Activated CD8-positive, alpha-beta T cell treated with anti-CD3 and anti-CD28 coated beads for 36 hours (primary cell): ENCODE measurements at regions not wholly inside any gene's neighbourhood (a gene's known extent, or its start where the extent isn't known, plus 50 kb on each side); places are given as distances from the start of the nearest gene placed in this dataset.

ENCODE experiments used
- ATAC-seq: fragments of 200-7000 bp; cut with Tn5 transposase; one replicate; pipeline ENCODE4 v1.10.0; 2021; ENCODE audit warnings: mild to moderate bottlenecking, moderate library complexity
- CTCF ChIA-PET: fragments of 350-600 bp; sonication (Branson Sonifier 250); formaldehyde crosslinking; loops from one replicate; lab custom pipeline; 2021; ENCODE audit warnings: antibody characterized with exemption; lab: Charles Lee
- POLR2A ChIA-PET: fragments of 350-600 bp; sonication (Branson Sonifier 250); formaldehyde crosslinking; loops from one replicate; lab custom pipeline; 2021; ENCODE audit warnings: antibody characterized with exemption; lab: Charles Lee
- DNase-seq: peaks from one replicate; pipeline ENCODE4 v3.0.0-alpha.2; 2020
- H3K27ac Mint-ChIP-seq: one replicate; pipeline ENCODE4 v1.8.0; 2021; ENCODE audit warnings: mild to moderate bottlenecking, mixed read lengths
- H3K27me3 Mint-ChIP-seq: one replicate; pipeline ENCODE4 v1.8.0; 2021; ENCODE audit warnings: mixed read lengths
- H3K36me3 Mint-ChIP-seq: one replicate; pipeline ENCODE4 v1.8.0; 2021; ENCODE audit warnings: low read depth, mixed read lengths
- H3K4me1 Mint-ChIP-seq: one replicate; pipeline ENCODE4 v1.8.0; 2021; ENCODE audit warnings: low read depth, mixed read lengths
- H3K4me3 Mint-ChIP-seq: one replicate; pipeline ENCODE4 v1.8.0; 2021; ENCODE audit warnings: mild to moderate bottlenecking, moderate library complexity, mixed read lengths
- H3K9me3 Mint-ChIP-seq: one replicate; pipeline ENCODE4 v1.8.0; 2021; ENCODE audit warnings: mixed read lengths
- CTCF ChIP-seq: fragments of 200-600 bp; IDR thresholded peaks from one replicate; pipeline ENCODE4 v1.8.0; 2022; ENCODE audit warnings: antibody characterized with exemption, mild to moderate bottlenecking
- intact Hi-C: fragments of 100-400 bp; cut with micrococcal nuclease; formaldehyde crosslinking; loops from one replicate; pipeline ENCODE4 v1.10.0; 2022

- Mint-ChIP-seq H3K27me3 (no peaks in the 10 kb centered on the region), H3K27ac (no peak overlapping the region), H3K36me3 (no peaks in the 10 kb centered on the region), H3K4me3 (no peak overlapping the region), H3K4me1 (no peaks in the 10 kb centered on the region), H3K9me3 (no peaks in the 10 kb centered on the region)
- ChIA-PET CTCF (no interaction called here), POLR2A (no interaction called here)
- no peak for TF ChIP-seq CTCF
- no peak for ATAC-seq
- no peak for DNase-seq
- intact Hi-C loops: no loop called here
These were observed 725.1 kb downstream of the C4orf33 start for GRCh38 chr4:129821073-129821472.

GRCh38 chr4:129821963-129822362, 726.0 kb downstream of the C4orf33 start:
- no peaks in the 10 kb centered on the region for H3K36me3 Mint-ChIP-seq
- no peaks in the 10 kb centered on the region for H3K4me1 Mint-ChIP-seq
- no peak for TF ChIP-seq CTCF
- ChIA-PET POLR2A (no interaction called here), CTCF (no interaction called here)
- H3K4me3 Mint-ChIP-seq: no peak overlapping the region
- ATAC-seq (no peak), DNase-seq (no peak)
- H3K27me3 Mint-ChIP-seq: no peaks in the 10 kb centered on the region
- intact Hi-C loops: no loop called here
- no peaks in the 10 kb centered on the region for H3K9me3 Mint-ChIP-seq
- H3K27ac Mint-ChIP-seq: no peak overlapping the region

DNA sequence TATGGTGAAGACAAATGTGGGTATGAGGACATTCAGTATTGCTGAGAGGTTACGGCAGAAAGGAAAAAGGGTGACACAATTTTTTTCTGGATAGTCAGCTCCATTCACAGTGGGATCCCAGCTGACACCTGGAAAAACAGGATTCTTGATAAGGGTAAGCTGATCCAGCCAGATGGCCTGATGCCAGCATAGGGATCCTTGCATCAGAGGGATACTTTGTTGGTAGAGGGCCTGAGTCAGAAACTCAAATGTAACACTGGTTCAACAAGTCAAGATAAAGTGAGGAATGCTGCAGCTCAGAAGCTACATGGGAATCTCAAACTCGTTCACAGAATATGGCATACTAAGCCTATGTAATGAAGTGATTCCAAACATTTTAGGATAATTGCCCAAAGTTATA, 726.7 kb downstream of the C4orf33 start:
- CTCF ChIA-PET: no interaction called here
- ATAC-seq (no peak), DNase-seq (no peak)
- POLR2A ChIA-PET: no interaction called here
- Mint-ChIP-seq H3K4me1 (no peaks in the 10 kb centered on the region), H3K27ac (no peak overlapping the region), H3K27me3 (no peaks in the 10 kb centered on the region), H3K9me3 (no peaks in the 10 kb centered on the region), H3K4me3 (no peak overlapping the region), H3K36me3 (no peaks in the 10 kb centered on the region)
- intact Hi-C loops: no loop called here
- TF ChIP-seq CTCF: no peak

DNA sequence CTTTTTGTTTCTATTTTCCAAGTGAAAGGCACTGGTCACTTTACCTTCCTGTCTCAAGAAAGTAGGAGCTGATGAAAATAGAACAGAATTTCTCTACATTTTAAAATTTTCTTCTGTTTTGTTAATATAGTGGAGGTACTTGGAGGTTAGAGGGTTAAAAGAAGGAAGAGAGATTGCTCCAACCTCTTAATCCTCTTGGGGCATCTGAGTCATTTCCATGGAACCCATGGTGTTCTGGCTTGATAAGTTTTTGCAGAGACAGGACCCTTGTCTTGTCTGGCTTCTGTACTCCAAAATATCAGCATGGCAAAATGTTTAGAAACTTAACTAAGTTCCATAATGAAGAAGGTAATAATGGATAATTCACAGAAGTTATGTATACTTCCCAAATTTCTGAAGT, 727.2 kb downstream of the C4orf33 start:
- no peaks in the 10 kb centered on the region for H3K4me1 Mint-ChIP-seq
- no peak for TF ChIP-seq CTCF
- ChIA-PET POLR2A (no interaction called here), CTCF (no interaction called here)
- H3K9me3 Mint-ChIP-seq: no peaks in the 10 kb centered on the region
- DNase-seq (no peak), ATAC-seq (no peak)
- H3K4me3 Mint-ChIP-seq: no peak overlapping the region
- no peaks in the 10 kb centered on the region for H3K36me3 Mint-ChIP-seq
- H3K27me3 Mint-ChIP-seq: no peaks in the 10 kb centered on the region
- H3K27ac Mint-ChIP-seq: no peak overlapping the region
- intact Hi-C loops: no loop called here

- intact Hi-C loops: no loop called here
- peaks cover 2% of the 10 kb centered on the region for H3K9me3 Mint-ChIP-seq
- no peak overlapping the region for H3K4me3 Mint-ChIP-seq
- no peak for TF ChIP-seq CTCF
- H3K27me3 Mint-ChIP-seq: no peaks in the 10 kb centered on the region
- ChIA-PET POLR2A (no interaction called here), CTCF (no interaction called here)
- H3K36me3 Mint-ChIP-seq: no peaks in the 10 kb centered on the region
- DNase-seq (no peak), ATAC-seq (no peak)
- H3K4me1 Mint-ChIP-seq: no peaks in the 10 kb centered on the region
- no peak overlapping the region for H3K27ac Mint-ChIP-seq
These were observed 733.4 kb downstream of the C4orf33 start for GRCh38 chr4:129829373-129829772.
